ENCODE measurements at regions not wholly inside any gene's neighbourhood (a gene's known extent, or its start where the extent isn't known, plus 50 kb on each side); places are given as distances from the start of the nearest gene placed in this dataset.

DNA sequence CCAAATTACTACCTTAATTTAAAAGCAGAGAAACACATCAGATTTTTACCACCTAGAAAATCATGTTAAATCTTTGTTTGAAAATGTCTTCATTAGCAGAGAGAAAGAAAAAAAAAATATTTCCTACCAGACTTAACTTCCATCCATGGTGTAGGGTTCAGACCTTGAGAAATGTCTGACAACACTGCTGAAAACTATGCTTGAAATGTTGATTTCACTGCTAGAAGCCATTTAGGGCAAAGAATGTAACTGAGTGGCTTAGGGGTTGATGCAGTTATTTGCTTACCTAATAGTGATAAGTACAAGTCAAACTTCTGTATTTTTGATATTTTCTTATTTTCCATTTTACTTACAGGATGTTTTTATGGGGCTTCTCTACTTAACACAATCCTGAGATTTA, 495.6 kb upstream of the NEGR1 start:
- TF ChIP-seq EZH2 (IDR thresholded peaks at IDR 0.05; ENCODE audit: borderline replicate concordance, low read depth, low read length, severe bottlenecking), result no peak
- no peak for TF ChIP-seq JUN (IDR thresholded peaks at IDR 0.05; ENCODE audit: borderline replicate concordance, insufficient read depth, insufficient read length, low read depth)
- no peak for TF ChIP-seq FOS (IDR thresholded peaks at IDR 0.05; ENCODE audit: borderline replicate concordance, insufficient read depth, low read length)
- no peak for TF ChIP-seq CTCF (IDR thresholded peaks at IDR 0.05; ENCODE audit: extremely low read depth in 1 of 2, insufficient read depth in 1 of 2, low read depth in 1 of 2, low read length in 2 of 2)
- TF ChIP-seq, protein P1, sequence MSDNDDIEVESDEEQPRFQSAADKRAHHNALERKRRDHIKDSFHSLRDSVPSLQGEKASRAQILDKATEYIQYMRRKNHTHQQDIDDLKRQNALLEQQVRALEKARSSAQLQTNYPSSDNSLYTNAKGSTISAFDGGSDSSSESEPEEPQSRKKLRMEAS (IDR thresholded peaks at IDR 0.05; ENCODE audit: insufficient read depth, insufficient read length), result no peak
- TF ChIP-seq POLR2AphosphoS5 (IDR thresholded peaks at IDR 0.05; ENCODE audit: insufficient read depth, low read depth, low read length), result no peak
- no peak for TF ChIP-seq POLR2A (IDR thresholded peaks at IDR 0.05; ENCODE audit: low read depth, low read length)
- TF ChIP-seq MYC (IDR thresholded peaks at IDR 0.05; ENCODE audit: low read depth, low read length), result no peak
- TF ChIP-seq GATA2 (IDR thresholded peaks at IDR 0.05; ENCODE audit: insufficient read depth, insufficient read length, low read depth, low read length), result no peak
- dilution Hi-C loops (cut with MboI; ENCODE audit: extremely low pct_ligation_motif_present, low sequenced_read_pairs), result no loop called here
- CTCF ChIA-PET, result no interaction called here
- Histone ChIP-seq H3K79me2 (ENCODE audit: control insufficient read depth, insufficient read depth, low read length) (no peaks in the 10 kb centered on the region), H3K9me3 (replicated peaks; ENCODE audit: control insufficient read depth, insufficient read depth, low read length) (no peaks in the 10 kb centered on the region), H3K27me3 (ENCODE audit: control insufficient read depth in 2 of 2, insufficient read depth in 2 of 2, low read length in 2 of 2) (no peaks in the 10 kb centered on the region), H3K4me3 (replicated peaks in 1 of 3; ENCODE audit: insufficient read depth in 1 of 3, low read depth in 1 of 3, low read length in 3 of 3) (no peak overlapping the region), H3K9ac (replicated peaks; ENCODE audit: extremely low read depth, insufficient read depth, low read length) (no peak overlapping the region), H4K20me1 (replicated peaks; ENCODE audit: control insufficient read depth, extremely low read depth, insufficient read depth, low read length) (no peaks in the 10 kb centered on the region), H3K4me2 (ENCODE audit: insufficient read depth, low read length) (no peak overlapping the region), H3K27ac (ENCODE audit: insufficient read depth, low read depth, low read length) (no peak overlapping the region), H3K36me3 (ENCODE audit: control insufficient read depth in 2 of 2, extremely low read depth in 1 of 2, insufficient read depth in 2 of 2, low read length in 2 of 2) (no peaks in the 10 kb centered on the region), H3K9me1 (replicated peaks; ENCODE audit: control insufficient read depth, extremely low read depth, insufficient read depth, low read length) (no peaks in the 10 kb centered on the region), H3K4me1 (ENCODE audit: control insufficient read depth, extremely low read depth, insufficient read depth, low read length) (no peaks in the 10 kb centered on the region), H2AFZ (ENCODE audit: low read depth, low read length) (no peak overlapping the region)
- intact Hi-C loops (cut with micrococcal nuclease), result no loop called here
- DNase-seq (ENCODE audit: low read depth, low spot score) (no peak), FAIRE-seq (no peak)
- BruUV-seq (replicated peaks), result no TSS peak
- POLR2A ChIA-PET, result no interaction called here

Measured in endothelial cell of umbilical vein (primary cell).